ENCODE measurements at regions not wholly inside any gene's neighbourhood (a gene's known extent, or its start where the extent isn't known, plus 50 kb on each side); places are given as distances from the start of the nearest gene placed in this dataset.

DNA sequence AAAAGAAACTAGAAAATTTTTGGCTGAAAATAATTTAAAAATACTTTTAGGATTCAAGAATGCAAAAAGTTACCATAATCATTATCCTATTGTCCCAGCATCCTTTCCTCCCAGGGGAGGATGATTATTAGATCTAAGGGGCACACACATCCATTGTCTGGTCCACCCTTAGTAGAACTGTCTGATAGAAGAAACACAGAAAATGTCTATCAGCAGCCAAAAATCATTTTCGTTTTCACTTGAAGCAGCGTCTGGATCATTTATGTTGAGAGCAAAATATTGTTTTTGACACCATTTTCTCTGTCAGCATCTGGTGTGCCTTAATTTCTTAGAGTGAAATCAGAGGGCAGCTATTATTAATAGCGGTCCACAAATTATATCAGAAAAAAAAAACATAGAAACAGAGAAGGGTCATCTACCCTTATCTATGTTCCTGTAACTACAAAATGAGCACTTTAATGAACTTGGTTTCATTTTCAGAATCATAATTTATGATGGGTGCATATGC, 446.3 kb downstream of the TRAM1L1 start:
- TF ChIP-seq, protein P1, sequence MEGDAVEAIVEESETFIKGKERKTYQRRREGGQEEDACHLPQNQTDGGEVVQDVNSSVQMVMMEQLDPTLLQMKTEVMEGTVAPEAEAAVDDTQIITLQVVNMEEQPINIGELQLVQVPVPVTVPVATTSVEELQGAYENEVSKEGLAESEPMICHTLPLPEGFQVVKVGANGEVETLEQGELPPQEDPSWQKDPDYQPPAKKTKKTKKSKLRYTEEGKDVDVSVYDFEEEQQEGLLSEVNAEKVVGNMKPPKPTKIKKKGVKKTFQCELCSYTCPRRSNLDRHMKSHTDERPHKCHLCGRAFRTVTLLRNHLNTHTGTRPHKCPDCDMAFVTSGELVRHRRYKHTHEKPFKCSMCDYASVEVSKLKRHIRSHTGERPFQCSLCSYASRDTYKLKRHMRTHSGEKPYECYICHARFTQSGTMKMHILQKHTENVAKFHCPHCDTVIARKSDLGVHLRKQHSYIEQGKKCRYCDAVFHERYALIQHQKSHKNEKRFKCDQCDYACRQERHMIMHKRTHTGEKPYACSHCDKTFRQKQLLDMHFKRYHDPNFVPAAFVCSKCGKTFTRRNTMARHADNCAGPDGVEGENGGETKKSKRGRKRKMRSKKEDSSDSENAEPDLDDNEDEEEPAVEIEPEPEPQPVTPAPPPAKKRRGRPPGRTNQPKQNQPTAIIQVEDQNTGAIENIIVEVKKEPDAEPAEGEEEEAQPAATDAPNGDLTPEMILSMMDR (IDR thresholded peaks at IDR 0.05): no peak
- no peak for TF ChIP-seq ZFX (IDR thresholded peaks at IDR 0.05; ENCODE audit: borderline replicate concordance)

Data from 22Rv1 (cell line).